A172 (cell line): ENCODE measurements at regions not wholly inside any gene's neighbourhood (a gene's known extent, or its start where the extent isn't known, plus 50 kb on each side); places are given as distances from the start of the nearest gene placed in this dataset.
A peak's percentile ranks its signal among the peaks of the same experiment; 100 is the strongest.

Experiments
- DNase-seq: peaks from one replicate; pipeline ENCODE4 v3.0.0-alpha.2; 2015; ENCODE audit warnings: low spot score

DNA sequence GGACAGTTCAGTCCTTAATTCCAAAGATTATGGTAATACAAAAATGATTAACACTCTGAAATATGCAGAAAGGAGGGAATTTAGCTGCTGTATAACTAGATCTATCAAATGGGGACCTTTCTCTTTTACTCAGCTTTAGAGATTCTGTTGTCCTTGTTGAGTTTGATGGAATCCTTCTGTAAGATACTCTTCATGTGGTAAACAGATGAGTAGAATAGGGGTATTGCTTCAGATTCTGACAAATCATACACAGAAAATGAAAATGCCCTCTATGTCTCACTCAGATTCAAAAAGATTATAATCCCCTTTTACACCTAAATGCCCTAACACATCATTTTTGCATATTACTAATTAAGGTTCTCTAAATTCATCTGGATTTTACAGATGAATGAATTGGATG is 50.7 kb downstream of the ARHGAP35 start:
- no peak for DNase-seq

DNA sequence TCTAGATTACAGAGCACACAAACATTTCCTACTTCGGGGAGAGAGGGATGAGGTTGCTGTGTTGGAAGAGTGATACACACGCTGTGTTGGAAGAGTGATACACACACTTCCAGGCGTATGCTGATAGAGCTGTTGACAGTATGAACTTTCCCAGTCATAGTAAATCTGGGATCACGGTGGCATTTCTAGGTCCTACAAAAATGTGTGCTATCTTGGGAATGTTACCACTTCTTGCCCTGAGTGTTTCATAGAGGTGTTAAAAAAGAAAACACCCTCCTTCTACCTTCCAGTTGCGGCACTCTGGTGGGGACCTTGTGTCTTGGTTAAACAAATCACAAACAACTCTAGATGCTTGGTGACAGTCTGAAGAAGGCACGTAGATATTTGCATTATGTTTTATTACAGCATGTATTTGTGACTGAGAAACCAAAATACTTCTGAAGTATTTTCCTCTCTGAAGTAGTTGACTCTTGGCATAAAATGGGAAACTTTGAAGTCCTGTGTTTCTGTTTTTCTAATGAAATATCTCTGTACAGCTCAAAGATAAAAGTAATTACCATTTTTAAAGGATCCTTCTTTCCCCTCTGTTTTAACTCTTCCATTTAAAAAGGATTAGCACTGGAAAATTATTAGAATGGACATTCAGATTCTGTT is 52.5 kb downstream of the ARHGAP35 start:
- no peak for DNase-seq

GRCh38 chr19:46913852-46914430 is 53.1 kb downstream of the ARHGAP35 start:
- peak; percentile 41 for DNase-seq

GRCh38 chr19:46915386-46915785 is 54.6 kb downstream of the ARHGAP35 start:
- no peak for DNase-seq

- no peak for DNase-seq
Observed at GRCh38 chr19:46917002-46917401, 56.2 kb downstream of the ARHGAP35 start.

GRCh38 chr19:46919324-46919723 is 58.5 kb downstream of the ARHGAP35 start:
- DNase-seq, result peak; percentile 30

GRCh38 chr19:46920362-46920761 is 59.6 kb downstream of the ARHGAP35 start:
- no peak for DNase-seq

GRCh38 chr19:46921071-46921470 is 60.3 kb downstream of the ARHGAP35 start:
- no peak for DNase-seq

GRCh38 chr19:46922465-46922864 is 61.7 kb downstream of the ARHGAP35 start:
- no peak for DNase-seq

DNA sequence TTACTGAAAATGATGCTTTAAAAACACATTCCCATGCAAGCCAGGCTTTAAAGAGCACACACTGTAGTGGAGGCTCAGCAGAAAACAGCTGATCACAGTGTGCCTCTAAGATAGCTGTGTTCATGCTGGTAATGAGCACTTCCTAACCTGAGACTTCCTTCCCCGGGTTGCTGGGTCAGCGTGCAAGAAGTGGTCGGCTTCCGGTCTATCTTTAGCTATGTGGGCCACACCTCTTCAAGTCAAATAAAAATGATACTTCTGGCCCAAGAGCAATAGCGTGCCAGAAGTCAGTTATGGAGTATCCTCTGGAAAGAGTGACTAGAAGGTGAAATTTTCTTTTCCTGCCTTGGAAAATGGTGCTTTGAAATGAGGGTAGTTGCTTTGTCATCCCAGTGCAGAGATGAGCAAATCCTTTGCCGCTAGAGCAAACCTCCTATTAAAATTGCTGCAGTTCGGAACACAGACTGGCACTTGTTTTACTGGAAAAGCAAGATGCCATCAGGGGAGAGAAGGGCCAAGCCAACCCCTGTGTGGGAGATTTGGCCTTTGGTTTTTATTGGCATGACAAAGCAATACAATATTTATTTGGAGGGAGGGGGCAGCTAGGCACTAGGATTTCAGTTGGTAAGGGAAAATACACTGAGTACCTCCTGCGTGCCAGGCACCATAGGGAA is 64.2 kb downstream of the ARHGAP35 start:
- DNase-seq, result no peak

DNA sequence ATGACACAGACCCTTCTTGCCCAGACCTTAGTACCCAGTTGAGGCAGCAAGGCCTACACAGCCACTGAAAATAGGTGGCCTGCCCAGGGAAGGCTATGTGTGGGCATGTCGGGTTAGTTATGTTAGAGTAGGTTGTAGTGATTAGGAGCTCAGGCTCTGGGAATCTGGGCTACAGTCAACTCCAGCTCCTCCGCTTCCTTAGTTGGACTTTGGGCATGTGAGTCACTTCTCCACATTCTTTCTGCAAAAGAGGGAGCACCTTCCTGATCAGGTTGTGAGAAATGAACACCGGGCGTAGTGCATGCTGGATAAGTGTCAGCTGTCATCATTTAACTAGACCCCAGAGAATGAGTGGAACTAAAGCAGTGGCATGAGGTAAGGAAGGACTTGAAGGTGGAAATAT is 64.8 kb downstream of the ARHGAP35 start:
- no peak for DNase-seq

- no peak for DNase-seq
Observed at GRCh38 chr19:46926170-46927071, 65.6 kb downstream of the ARHGAP35 start.

DNA sequence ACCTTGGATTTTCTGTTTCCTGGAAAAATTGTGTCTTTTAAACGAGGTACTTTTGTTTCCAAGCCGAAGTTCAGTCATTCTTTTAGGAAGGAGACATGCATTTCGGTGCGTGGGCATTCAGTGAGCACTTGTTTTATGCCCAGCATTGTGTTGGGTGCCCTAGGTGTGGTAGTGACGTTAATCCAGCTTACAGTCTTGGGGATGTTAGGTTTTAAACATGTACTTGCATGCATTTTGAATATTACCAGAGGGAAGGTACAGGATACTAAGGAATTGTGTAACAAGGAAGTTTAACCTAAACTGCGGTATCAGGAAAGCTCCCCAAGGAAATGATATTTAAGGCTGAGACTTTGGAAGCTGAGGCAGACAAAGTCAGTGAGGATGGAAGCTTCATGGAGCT is 66.3 kb downstream of the ARHGAP35 start:
- DNase-seq, result no peak

DNA sequence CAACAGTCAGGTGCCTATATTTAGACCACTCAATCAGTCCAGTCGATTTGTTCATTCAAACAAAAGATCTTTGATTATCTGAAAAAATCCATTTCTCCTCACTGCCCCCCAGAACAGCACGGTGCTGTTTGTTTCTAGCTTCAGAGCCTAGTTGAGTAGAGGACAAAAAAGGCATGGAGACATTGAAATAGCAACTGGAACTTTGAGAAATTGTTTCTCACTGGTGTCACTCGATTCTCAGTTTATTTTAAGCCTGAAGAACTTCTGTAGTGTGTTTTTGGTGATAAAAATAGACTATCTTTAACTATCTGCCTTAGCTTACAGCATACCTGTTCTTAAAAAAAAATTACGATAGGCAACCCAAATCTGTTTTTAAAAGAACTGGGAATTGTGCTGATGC is 67.1 kb downstream of the ARHGAP35 start:
- DNase-seq, result no peak

- no peak for DNase-seq
Observed at GRCh38 chr19:46928951-46929350, 68.2 kb downstream of the ARHGAP35 start.

- no peak for DNase-seq
Observed at GRCh38 chr19:46931202-46931601, 70.4 kb downstream of the ARHGAP35 start.

DNA sequence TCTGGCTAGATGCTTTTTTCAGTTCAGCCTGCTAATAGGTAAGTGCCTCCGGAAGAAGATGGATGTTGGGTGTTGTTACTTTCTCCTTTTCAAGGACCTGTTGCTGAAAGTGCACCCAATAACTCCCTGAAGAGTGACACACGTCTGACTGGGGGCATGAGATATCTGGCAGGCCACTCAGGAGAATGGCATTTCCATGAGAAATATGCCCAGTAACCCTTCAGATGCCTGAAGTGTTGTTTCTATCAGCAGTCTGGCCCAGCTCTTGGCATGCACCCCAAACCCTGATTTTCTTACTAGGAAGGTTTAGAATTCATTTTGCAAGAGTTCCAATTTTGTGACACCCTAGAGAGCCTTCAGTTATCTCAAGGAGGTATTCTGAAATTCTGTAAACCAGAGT is 71.5 kb downstream of the ARHGAP35 start:
- peak; percentile 19 for DNase-seq

GRCh38 chr19:46935066-46935663 is 74.4 kb downstream of the ARHGAP35 start:
- no peak for DNase-seq

GRCh38 chr19:46943150-46943946 is 76.3 kb upstream of the NPAS1 start:
- DNase-seq, result no peak

GRCh38 chr19:46944123-46944748 is 75.4 kb upstream of the NPAS1 start:
- DNase-seq, result no peak
